KMS-11 (cell line): ENCODE measurements at regions not wholly inside any gene's neighbourhood (a gene's known extent, or its start where the extent isn't known, plus 50 kb on each side); places are given as distances from the start of the nearest gene placed in this dataset.
A peak's percentile ranks its signal among the peaks of the same experiment; 100 is the strongest.

ENCODE experiments used
- H2AFZ ChIP-seq: fragments of 200-600 bp; sonication (generic); 2 replicates; pipeline ENCODE4 v1.6.1; 2016; ENCODE audit warnings: antibody characterized with exemption, mixed run types, low read depth
- H3K27ac ChIP-seq: fragments of 200-600 bp; sonication (generic); 2 replicates; pipeline ENCODE4 v1.6.1; 2016; ENCODE audit warnings: mild to moderate bottlenecking, mixed run types
- H3K27me3 ChIP-seq: fragments of 200-600 bp; sonication (generic); 2 replicates; pipeline ENCODE4 v1.6.1; 2017; ENCODE audit warnings: mild to moderate bottlenecking, low read depth, mixed run types, moderate library complexity; ENCODE audit not compliant: insufficient read depth
- H3K36me3 ChIP-seq: fragments of 200-600 bp; sonication (generic); 2 replicates; pipeline ENCODE4 v1.6.1; 2017; ENCODE audit warnings: mild to moderate bottlenecking, mixed run types; ENCODE audit not compliant: insufficient read depth
- H3K4me1 ChIP-seq: fragments of 200-600 bp; sonication (generic); 2 replicates; pipeline ENCODE4 v1.6.1; 2016; ENCODE audit warnings: mild to moderate bottlenecking, low read depth, mixed run types; ENCODE audit not compliant: poor library complexity, severe bottlenecking
- H3K4me2 ChIP-seq: fragments of 200-600 bp; sonication (generic); 2 replicates; pipeline ENCODE4 v1.7.0; 2016; ENCODE audit warnings: mild to moderate bottlenecking, mixed run types
- H3K4me3 ChIP-seq: fragments of 200-600 bp; sonication (generic); IDR thresholded peaks from 2 replicates; pipeline ENCODE4 v1.6.1; 2017; ENCODE audit warnings: low read depth, low read length, mixed read lengths; ENCODE audit not compliant: insufficient read depth
- H3K79me2 ChIP-seq: fragments of 200-600 bp; sonication (generic); 2 replicates; pipeline ENCODE4 v1.6.1; 2016; ENCODE audit warnings: low read depth, mixed run types; ENCODE audit not compliant: insufficient read depth
- H3K9ac ChIP-seq: fragments of 200-600 bp; sonication (generic); 2 replicates; pipeline ENCODE4 v1.6.1; 2016; ENCODE audit warnings: mild to moderate bottlenecking, mixed run types
- H4K20me1 ChIP-seq: fragments of 200-600 bp; sonication (generic); 2 replicates; pipeline ENCODE4 v1.6.1; 2016; ENCODE audit warnings: mild to moderate bottlenecking, mixed run types; ENCODE audit not compliant: insufficient read depth
- CTCF ChIP-seq: fragments of 200-600 bp; sonication (generic); conservative IDR thresholded peaks from 2 replicates; pipeline ENCODE4 v1.6.1; 2017; ENCODE audit warnings: low read depth, mild to moderate bottlenecking, antibody characterized with exemption, low read length, moderate library complexity, mixed read lengths

- Histone ChIP-seq H3K27ac (no peak overlapping the region), H3K79me2 (no peaks in the 10 kb centered on the region)
These were observed 62.3 kb upstream of the ANO5 start for GRCh38 chr11:22130462-22131053.

GRCh38 chr11:22133776-22134175 lies 59.1 kb upstream of the ANO5 start:
- Histone ChIP-seq H3K4me3 (no peak overlapping the region), H3K27ac (no peak overlapping the region), H3K9ac (no peak overlapping the region), H3K4me1 (no peaks in the 10 kb centered on the region), H2AFZ (no peak overlapping the region), H3K79me2 (no peaks in the 10 kb centered on the region), H3K27me3 (no peaks in the 10 kb centered on the region), H3K4me2 (no peak overlapping the region), H4K20me1 (no peaks in the 10 kb centered on the region), H3K36me3 (no peaks in the 10 kb centered on the region)
- TF ChIP-seq CTCF: no peak

More at GRCh38 chr11:22130462-22131053, 62.3 kb upstream of the ANO5 start:
- Histone ChIP-seq H3K36me3 (no peaks in the 10 kb centered on the region), H4K20me1 (no peaks in the 10 kb centered on the region), H3K27me3 (no peaks in the 10 kb centered on the region), H3K4me2 (no peak overlapping the region), H3K9ac (no peak overlapping the region), H2AFZ (no peak overlapping the region), H3K4me1 (no peaks in the 10 kb centered on the region), H3K4me3 (no peak overlapping the region)
- peak; percentile 78 for TF ChIP-seq CTCF

- no peak overlapping the region for H3K9ac ChIP-seq
- H3K27ac ChIP-seq: no peak overlapping the region
- no peak overlapping the region for H2AFZ ChIP-seq
- H3K4me1 ChIP-seq: no peaks in the 10 kb centered on the region
- TF ChIP-seq CTCF: no peak
- H3K4me3 ChIP-seq: no peak overlapping the region
- no peaks in the 10 kb centered on the region for H3K79me2 ChIP-seq
- H3K4me2 ChIP-seq: no peak overlapping the region
- H3K36me3 ChIP-seq: no peaks in the 10 kb centered on the region
- no peaks in the 10 kb centered on the region for H4K20me1 ChIP-seq
- H3K27me3 ChIP-seq: no peaks in the 10 kb centered on the region
These were observed 54.6 kb upstream of the ANO5 start for GRCh38 chr11:22138264-22138663.
